Karpas-422 (cell line): ENCODE measurements at regions not wholly inside any gene's neighbourhood (a gene's known extent, or its start where the extent isn't known, plus 50 kb on each side); places are given as distances from the start of the nearest gene placed in this dataset.

Source experiments
- DNase-seq: peaks from one replicate; pipeline ENCODE4 v3.0.0-alpha.2; 2015
- H2AFZ ChIP-seq: fragments of 200-600 bp; sonication (generic); 2 replicates; pipeline ENCODE4 v1.6.1; 2014; ENCODE audit warnings: antibody characterized with exemption, low read length, mixed read lengths
- H3K27ac ChIP-seq: fragments of 200-600 bp; sonication (generic); 2 replicates; pipeline ENCODE4 v1.5.1; 2014; ENCODE audit warnings: mild to moderate bottlenecking, low read length, moderate library complexity
- H3K27me3 ChIP-seq: fragments of 200-600 bp; sonication (generic); 2 replicates; pipeline ENCODE4 v1.6.1; 2014; ENCODE audit warnings: low read length, mixed read lengths
- H3K36me3 ChIP-seq: fragments of 200-600 bp; sonication (generic); 2 replicates; pipeline ENCODE4 v1.6.1; 2014; ENCODE audit warnings: low read length, mixed read lengths; ENCODE audit not compliant: insufficient read depth
- H3K4me1 ChIP-seq: fragments of 200-600 bp; sonication (generic); 2 replicates; pipeline ENCODE4 v1.6.1; 2014; ENCODE audit warnings: mild to moderate bottlenecking, low read length, mixed read lengths
- H3K4me2 ChIP-seq: fragments of 200-600 bp; sonication (generic); 2 replicates; pipeline ENCODE4 v1.6.1; 2014; ENCODE audit warnings: low read length, low read depth, mild to moderate bottlenecking; ENCODE audit not compliant: poor library complexity, severe bottlenecking
- H3K4me3 ChIP-seq: fragments of 200-600 bp; sonication (generic); 2 replicates; pipeline ENCODE4 v1.5.1; 2014; ENCODE audit warnings: mild to moderate bottlenecking, antibody characterized with exemption, low read length, mixed read lengths
- H3K79me2 ChIP-seq: fragments of 200-600 bp; sonication (generic); 2 replicates; pipeline ENCODE4 v1.6.1; 2014; ENCODE audit warnings: mild to moderate bottlenecking, low read length, mixed read lengths
- H3K9ac ChIP-seq: fragments of 200-600 bp; sonication (generic); 2 replicates; pipeline ENCODE4 v1.6.0; 2014; ENCODE audit warnings: low read length
- H3K9me2 ChIP-seq: fragments of 200-600 bp; sonication (generic), shearing (Covaris generic); replicated peaks from 2 replicates; pipeline ENCODE4 v1.6.0; 2014; ENCODE audit warnings: mild to moderate bottlenecking, low read length, moderate library complexity; ENCODE audit not compliant: insufficient read depth
- H3K9me3 ChIP-seq: fragments of 300-700, 200-600 bp; sonication (generic); 2 replicates; pipeline ENCODE4 v1.6.1; 2014; ENCODE audit warnings: low read length, mixed read lengths
- H4K20me1 ChIP-seq: fragments of 200-600 bp; sonication (generic); 2 replicates; pipeline ENCODE4 v1.6.1; 2014; ENCODE audit warnings: mild to moderate bottlenecking, antibody characterized with exemption, low read length, low read depth; ENCODE audit not compliant: insufficient read depth

GRCh38 chr18:71583252-71583651, 960.9 kb downstream of the CBLN2 start:
- no peaks in the 10 kb centered on the region for H3K4me1 ChIP-seq
- no peak for DNase-seq
- H3K4me3 ChIP-seq = no peak overlapping the region
- no peaks in the 10 kb centered on the region for H3K79me2 ChIP-seq
- H3K9ac ChIP-seq = no peak overlapping the region
- H3K27ac ChIP-seq = no peak overlapping the region
- no peak overlapping the region for H3K4me2 ChIP-seq
- H3K27me3 ChIP-seq = no peaks in the 10 kb centered on the region
- H2AFZ ChIP-seq = no peak overlapping the region
- H3K36me3 ChIP-seq = no peaks in the 10 kb centered on the region
- peaks cover 59% of the 10 kb centered on the region for H3K9me3 ChIP-seq
- H4K20me1 ChIP-seq = no peaks in the 10 kb centered on the region
- H3K9me2 ChIP-seq = no peaks in the 10 kb centered on the region

GRCh38 chr18:71554686-71555085, 989.5 kb downstream of the CBLN2 start:
- no peaks in the 10 kb centered on the region for H4K20me1 ChIP-seq
- H3K9me2 ChIP-seq = no peaks in the 10 kb centered on the region
- H3K36me3 ChIP-seq = no peaks in the 10 kb centered on the region
- no peak for DNase-seq
- H3K4me3 ChIP-seq = no peak overlapping the region
- H3K27me3 ChIP-seq = no peaks in the 10 kb centered on the region
- H3K4me1 ChIP-seq = no peaks in the 10 kb centered on the region
- no peak overlapping the region for H2AFZ ChIP-seq
- no peak overlapping the region for H3K27ac ChIP-seq
- no peak overlapping the region for H3K4me2 ChIP-seq
- H3K9me3 ChIP-seq = peaks cover 69% of the 10 kb centered on the region
- H3K9ac ChIP-seq = no peak overlapping the region
- H3K79me2 ChIP-seq = no peaks in the 10 kb centered on the region

GRCh38 chr18:71541643-71542042, 1002.5 kb downstream of the CBLN2 start:
- H2AFZ ChIP-seq = no peak overlapping the region
- no peak overlapping the region for H3K27ac ChIP-seq
- no peaks in the 10 kb centered on the region for H3K9me2 ChIP-seq
- no peak overlapping the region for H3K9ac ChIP-seq
- no peaks in the 10 kb centered on the region for H3K79me2 ChIP-seq
- H3K36me3 ChIP-seq = no peaks in the 10 kb centered on the region
- no peak for DNase-seq
- no peaks in the 10 kb centered on the region for H3K4me1 ChIP-seq
- H3K27me3 ChIP-seq = no peaks in the 10 kb centered on the region
- no peak overlapping the region for H3K4me2 ChIP-seq
- H3K4me3 ChIP-seq = no peak overlapping the region
- peaks cover 56% of the 10 kb centered on the region for H3K9me3 ChIP-seq
- no peaks in the 10 kb centered on the region for H4K20me1 ChIP-seq

DNA sequence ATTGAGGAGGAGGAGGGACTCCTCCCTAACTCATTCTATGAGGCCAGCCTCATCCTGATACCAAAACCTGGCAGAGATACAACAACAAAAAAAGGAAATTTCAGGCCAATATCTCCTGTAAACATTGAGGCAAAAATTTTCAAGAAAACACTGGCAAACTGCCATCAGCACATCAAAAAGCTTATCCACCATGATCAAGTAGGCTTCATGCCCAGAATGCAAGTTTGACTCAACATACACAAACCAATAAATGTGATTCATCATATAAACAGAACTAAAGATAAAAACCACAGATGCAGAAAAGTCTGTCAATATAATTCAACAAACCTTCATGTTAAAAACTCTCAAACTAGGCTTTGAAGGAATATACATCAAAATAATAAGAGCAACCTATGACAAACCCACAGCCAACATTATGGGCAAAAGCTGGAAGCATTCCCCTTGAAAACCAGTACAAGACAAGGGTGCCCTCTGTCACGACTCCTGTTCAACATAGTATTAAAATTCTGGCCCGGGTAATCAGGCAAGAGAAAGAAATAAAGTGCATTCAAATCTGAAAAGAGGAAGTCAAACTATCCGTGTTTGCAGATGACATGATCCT, 1014.3 kb downstream of the CBLN2 start:
- H3K9ac ChIP-seq = no peak overlapping the region
- H3K36me3 ChIP-seq = no peaks in the 10 kb centered on the region
- H2AFZ ChIP-seq = no peak overlapping the region
- H3K27ac ChIP-seq = no peak overlapping the region
- DNase-seq = no peak
- H3K4me2 ChIP-seq = no peak overlapping the region
- no peaks in the 10 kb centered on the region for H3K27me3 ChIP-seq
- no peaks in the 10 kb centered on the region for H3K4me1 ChIP-seq
- H3K4me3 ChIP-seq = no peak overlapping the region
- no peaks in the 10 kb centered on the region for H4K20me1 ChIP-seq
- H3K9me3 ChIP-seq = peaks cover 38% of the 10 kb centered on the region
- H3K9me2 ChIP-seq = no peaks in the 10 kb centered on the region
- H3K79me2 ChIP-seq = no peaks in the 10 kb centered on the region

- Histone ChIP-seq H4K20me1 (no peaks in the 10 kb centered on the region), H3K27ac (no peak overlapping the region), H3K4me1 (no peaks in the 10 kb centered on the region), H3K27me3 (no peaks in the 10 kb centered on the region), H3K79me2 (no peaks in the 10 kb centered on the region), H3K36me3 (no peaks in the 10 kb centered on the region), H3K4me3 (no peak overlapping the region), H3K9me3 (peaks cover 50% of the 10 kb centered on the region), H3K9ac (no peak overlapping the region), H2AFZ (no peak overlapping the region), H3K4me2 (no peak overlapping the region), H3K9me2 (no peaks in the 10 kb centered on the region)
- DNase-seq = no peak
Measured at GRCh38 chr18:71523483-71524435, 1020.4 kb downstream of the CBLN2 start.

- no peak overlapping the region for H3K4me2 ChIP-seq
- no peak for DNase-seq
- no peaks in the 10 kb centered on the region for H3K9me2 ChIP-seq
- H3K4me3 ChIP-seq = no peak overlapping the region
- peaks cover 55% of the 10 kb centered on the region for H3K9me3 ChIP-seq
- no peak overlapping the region for H3K27ac ChIP-seq
- H2AFZ ChIP-seq = no peak overlapping the region
- H4K20me1 ChIP-seq = no peaks in the 10 kb centered on the region
- no peaks in the 10 kb centered on the region for H3K4me1 ChIP-seq
- no peaks in the 10 kb centered on the region for H3K79me2 ChIP-seq
- no peak overlapping the region for H3K9ac ChIP-seq
- H3K36me3 ChIP-seq = no peaks in the 10 kb centered on the region
- no peaks in the 10 kb centered on the region for H3K27me3 ChIP-seq
Measured at GRCh38 chr18:71505526-71505925, 1038.6 kb downstream of the CBLN2 start.

DNA sequence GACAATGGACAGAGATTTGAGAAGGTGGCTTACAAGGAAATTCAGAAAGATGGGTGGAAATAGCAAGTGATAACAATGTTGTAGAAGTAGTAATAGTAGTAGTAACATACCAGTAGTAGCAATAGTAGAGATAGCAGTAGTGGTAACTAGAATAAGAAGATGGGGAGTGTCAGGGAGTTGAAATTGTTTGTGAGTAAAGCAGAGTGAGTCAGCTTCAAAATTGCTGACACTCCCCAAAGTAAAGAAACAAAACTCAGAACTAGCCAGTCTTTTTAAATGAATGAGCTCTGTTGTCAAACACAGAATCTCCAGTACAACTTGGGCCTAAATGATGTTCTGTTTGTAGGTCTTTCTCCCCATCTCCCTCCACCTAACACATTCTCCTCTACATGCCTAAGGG, 1040.9 kb downstream of the CBLN2 start:
- Histone ChIP-seq H3K27ac (no peak overlapping the region), H3K79me2 (no peaks in the 10 kb centered on the region), H3K4me3 (no peak overlapping the region), H3K4me1 (no peaks in the 10 kb centered on the region), H3K9me2 (no peaks in the 10 kb centered on the region), H3K27me3 (no peaks in the 10 kb centered on the region), H4K20me1 (no peaks in the 10 kb centered on the region), H3K9ac (no peak overlapping the region), H3K36me3 (no peaks in the 10 kb centered on the region), H3K4me2 (no peak overlapping the region), H3K9me3 (peaks cover 63% of the 10 kb centered on the region), H2AFZ (no peak overlapping the region)
- no peak for DNase-seq

- peaks cover 57% of the 10 kb centered on the region for H3K9me3 ChIP-seq
- H2AFZ ChIP-seq = no peak overlapping the region
- H3K79me2 ChIP-seq = no peaks in the 10 kb centered on the region
Measured at GRCh38 chr18:71485611-71486010, 1058.5 kb downstream of the CBLN2 start.

More at GRCh38 chr18:71485611-71486010, 1058.5 kb downstream of the CBLN2 start:
- Histone ChIP-seq H3K4me1 (no peaks in the 10 kb centered on the region), H3K4me3 (no peak overlapping the region), H4K20me1 (no peaks in the 10 kb centered on the region), H3K9me2 (no peaks in the 10 kb centered on the region), H3K36me3 (no peaks in the 10 kb centered on the region), H3K4me2 (no peak overlapping the region), H3K9ac (no peak overlapping the region), H3K27me3 (no peaks in the 10 kb centered on the region), H3K27ac (no peak overlapping the region)
- DNase-seq = no peak
